A549 (cell line): ENCODE measurements at regions not wholly inside any gene's neighbourhood (a gene's known extent, or its start where the extent isn't known, plus 50 kb on each side); places are given as distances from the start of the nearest gene placed in this dataset.
"Not testable (repeated sequence)": the region's sequence is repeated elsewhere in the genome, so short reads cannot be mapped to it uniquely, and the experiment has no call there.

ENCODE experiments used
- CHD2 ChIP-seq: fragments of 150-350 bp; IDR thresholded peaks from 2 replicates; pipeline ENCODE4 v1.6.1; 2014; ENCODE audit warnings: low read length; ENCODE audit not compliant: partially characterized antibody
- CTCF ChIP-seq: fragments of >200 bp; sonication (Bioruptor Twin); formaldehyde crosslinking; IDR thresholded peaks from 3 replicates; pipeline ENCODE4 v1.5.1; 2016
- EP300 ChIP-seq, 2 experiments: fragments of >200 bp; sonication (Bioruptor Twin); formaldehyde crosslinking; IDR thresholded peaks; 2 replicates in 1 of 2; 3 replicates in 1 of 2; pipeline ENCODE4 v1.6.1; 2016 to 2017

GRCh38 chr15:91453376-91453775 lies 353.3 kb downstream of the SV2B start:
- not testable (repeated sequence) for TF ChIP-seq CTCF; EP300 (IDR thresholded peaks at IDR 0.05); CHD2
